Activated CD8-positive, alpha-beta memory T cell treated with anti-CD3 and anti-CD28 coated beads for 1 hour (primary cell): ENCODE measurements at regions not wholly inside any gene's neighbourhood (a gene's known extent, or its start where the extent isn't known, plus 50 kb on each side); places are given as distances from the start of the nearest gene placed in this dataset.

Source experiments
- DNase-seq, 2 donors: peaks; one replicate each; pipeline ENCODE4 v3.0.0-alpha.2; 2020; ENCODE audit warnings: low read depth in 1 of 2; ENCODE audit errors: extremely low read depth in 1 of 2

GRCh38 chr7:16172366-16172765 is 249.0 kb downstream of the CRPPA start:
- DNase-seq, result no peak

- no peak for DNase-seq
These were observed 249.4 kb downstream of the CRPPA start for GRCh38 chr7:16171928-16172327.

GRCh38 chr7:16170671-16171070 is 250.7 kb downstream of the CRPPA start:
- DNase-seq, result no peak

GRCh38 chr7:16169537-16169936 is 251.8 kb downstream of the CRPPA start:
- no peak for DNase-seq

- DNase-seq, result no peak
These were observed 253.8 kb downstream of the CRPPA start for GRCh38 chr7:16167526-16167925.

GRCh38 chr7:16144361-16144760 is 277.0 kb downstream of the CRPPA start:
- no peak for DNase-seq

- no peak for DNase-seq
These were observed 283.4 kb downstream of the CRPPA start for GRCh38 chr7:16137944-16138343.

GRCh38 chr7:16136896-16137295 is 284.4 kb downstream of the CRPPA start:
- DNase-seq, result no peak

- DNase-seq, result no peak
These were observed 285.7 kb downstream of the CRPPA start for GRCh38 chr7:16135658-16136057.

- DNase-seq, result no peak
These were observed 290.9 kb downstream of the CRPPA start for GRCh38 chr7:16130111-16131110.

- DNase-seq, result no peak
These were observed 291.8 kb downstream of the CRPPA start for GRCh38 chr7:16129431-16130110.

GRCh38 chr7:16123117-16123770 is 298.1 kb downstream of the CRPPA start:
- no peak for DNase-seq

- DNase-seq, result no peak
These were observed 299.4 kb downstream of the CRPPA start for GRCh38 chr7:16121876-16122390.

GRCh38 chr7:16115374-16115773 is 306.0 kb downstream of the CRPPA start:
- DNase-seq, result no peak

- no peak for DNase-seq
These were observed 306.7 kb downstream of the CRPPA start for GRCh38 chr7:16114633-16115032.

- DNase-seq, result no peak
These were observed 307.3 kb downstream of the CRPPA start for GRCh38 chr7:16114071-16114470.

GRCh38 chr7:16113058-16113457 is 308.3 kb downstream of the CRPPA start:
- DNase-seq, result no peak

GRCh38 chr7:16106869-16107268 is 314.5 kb downstream of the CRPPA start:
- no peak for DNase-seq

GRCh38 chr7:16106300-16106699 is 315.0 kb downstream of the CRPPA start:
- DNase-seq, result no peak

GRCh38 chr7:16099302-16099849 is 322.0 kb downstream of the CRPPA start:
- DNase-seq, result no peak

GRCh38 chr7:16098585-16099179 is 322.7 kb downstream of the CRPPA start:
- DNase-seq, result no peak
